Stimulated activated CD4-positive, alpha-beta T cell treated with anti-CD3 and anti-CD28 coated beads, TNF-alpha, amount 100 ng/mL, for 24 hours (primary cell): ENCODE measurements at regions not wholly inside any gene's neighbourhood (a gene's known extent, or its start where the extent isn't known, plus 50 kb on each side); places are given as distances from the start of the nearest gene placed in this dataset.

ENCODE experiments used
- DNase-seq, 3 experiments: peaks; one replicate each; pipeline ENCODE4 v3.0.0-alpha.2; 2020; ENCODE audit warnings: low read depth in 3 of 3

- DNase-seq = no peak
These were observed 217.0 kb downstream of the DMRT2 start for GRCh38 chr9:1267141-1267570.

- no peak for DNase-seq
These were observed 217.4 kb downstream of the DMRT2 start for GRCh38 chr9:1267581-1267980.

- no peak for DNase-seq
These were observed 219.6 kb downstream of the DMRT2 start for GRCh38 chr9:1269533-1270315.

- DNase-seq = no peak
These were observed 221.2 kb downstream of the DMRT2 start for GRCh38 chr9:1271367-1271766.

- DNase-seq = no peak
These were observed 221.6 kb downstream of the DMRT2 start for GRCh38 chr9:1271786-1272185.

GRCh38 chr9:1272488-1272887 lies 222.3 kb downstream of the DMRT2 start:
- DNase-seq = no peak

GRCh38 chr9:1273859-1274258 lies 223.7 kb downstream of the DMRT2 start:
- DNase-seq = no peak

GRCh38 chr9:1274334-1274733 lies 224.2 kb downstream of the DMRT2 start:
- no peak for DNase-seq

GRCh38 chr9:1276474-1276873 lies 226.3 kb downstream of the DMRT2 start:
- DNase-seq = no peak

GRCh38 chr9:1284727-1285126 lies 234.6 kb downstream of the DMRT2 start:
- no peak for DNase-seq

- DNase-seq = no peak
These were observed 235.4 kb downstream of the DMRT2 start for GRCh38 chr9:1285526-1285925.

GRCh38 chr9:1292384-1292783 lies 242.2 kb downstream of the DMRT2 start:
- DNase-seq = no peak

- no peak for DNase-seq
These were observed 244.6 kb downstream of the DMRT2 start for GRCh38 chr9:1294641-1295258.

- DNase-seq = no peak
These were observed 246.2 kb downstream of the DMRT2 start for GRCh38 chr9:1296331-1296730.

- DNase-seq = no peak
These were observed 247.9 kb downstream of the DMRT2 start for GRCh38 chr9:1298046-1298445.

GRCh38 chr9:1300941-1301340 lies 250.8 kb downstream of the DMRT2 start:
- DNase-seq = no peak

- no peak for DNase-seq
These were observed 253.8 kb downstream of the DMRT2 start for GRCh38 chr9:1303932-1304331.

- no peak for DNase-seq
These were observed 261.4 kb downstream of the DMRT2 start for GRCh38 chr9:1311462-1312042.

GRCh38 chr9:1319436-1319835 lies 269.3 kb downstream of the DMRT2 start:
- DNase-seq = no peak

- no peak for DNase-seq
These were observed 269.9 kb downstream of the DMRT2 start for GRCh38 chr9:1320051-1320557.

GRCh38 chr9:1320607-1321195 lies 270.5 kb downstream of the DMRT2 start:
- no peak for DNase-seq

- DNase-seq = no peak
These were observed 277.3 kb downstream of the DMRT2 start for GRCh38 chr9:1327467-1327866.

- DNase-seq = no peak
These were observed 278.2 kb downstream of the DMRT2 start for GRCh38 chr9:1328341-1328740.
